ENCODE measurements at regions not wholly inside any gene's neighbourhood (a gene's known extent, or its start where the extent isn't known, plus 50 kb on each side); places are given as distances from the start of the nearest gene placed in this dataset.
"Not testable (repeated sequence)": the region's sequence is repeated elsewhere in the genome, so short reads cannot be mapped to it uniquely, and the experiment has no call there.

GRCh38 chr9:25078202-25078601 lies 532.5 kb upstream of the IZUMO3 start:
- no peak for ATAC-seq (ENCODE audit: low FRiP score in 2 of 2)
- WGBS, 2 donors, result 78 to 84% methylated on average over 3 of the region's 3 CpGs
- no peak for TF ChIP-seq EP300 (IDR thresholded peaks at IDR 0.05)
- no peak for TF ChIP-seq POLR2AphosphoS5 (IDR thresholded peaks at IDR 0.05)
- no peak for TF ChIP-seq CTCF (IDR thresholded peaks at IDR 0.05)
- no peak for TF ChIP-seq POLR2A (IDR thresholded peaks at IDR 0.05)

DNA sequence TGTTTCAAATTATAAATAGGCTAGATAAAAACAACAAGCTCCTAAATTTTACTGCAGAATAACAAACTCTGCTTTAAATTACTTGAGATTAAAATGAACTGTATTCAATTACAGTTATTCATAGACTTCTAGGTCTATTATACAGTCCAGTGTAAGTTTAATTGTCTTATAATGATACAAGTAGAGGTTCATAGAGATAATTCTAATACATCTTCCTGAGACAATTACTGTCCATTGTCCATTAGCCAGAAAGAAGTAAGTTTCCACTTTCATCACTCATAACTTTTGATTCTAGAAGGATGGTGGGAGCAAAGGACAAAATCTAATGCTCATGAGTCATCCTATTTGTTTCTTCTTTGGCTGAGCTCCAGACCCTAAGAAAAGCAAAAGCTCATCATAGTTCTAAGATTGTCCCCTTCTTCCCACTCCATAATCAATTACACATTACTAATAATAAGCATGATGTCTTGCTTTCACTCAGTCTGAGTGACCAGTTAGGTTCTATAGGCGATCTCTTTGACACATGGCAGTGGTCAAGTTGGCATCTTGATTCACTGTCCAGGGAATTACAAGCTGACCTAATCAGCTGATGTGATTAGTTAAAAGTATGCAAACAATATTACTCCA lies 502.5 kb upstream of the IZUMO3 start:
- ATAC-seq (ENCODE audit: low FRiP score in 2 of 2) (no peak), DNase-seq (no peak)
- H3K4me3 ChIP-seq, result no peak overlapping the region
- H3K36me3 ChIP-seq, result no peaks in the 10 kb centered on the region
- 81 to 83% methylated on average over 1 of the region's 1 CpG for WGBS, 2 donors
- H3K4me1 ChIP-seq, result no peaks in the 10 kb centered on the region
- TF ChIP-seq CTCF (IDR thresholded peaks at IDR 0.05), result no peak
- TF ChIP-seq EP300 (IDR thresholded peaks at IDR 0.05), result no peak
- TF ChIP-seq POLR2AphosphoS5 (IDR thresholded peaks at IDR 0.05), result no peak
- TF ChIP-seq POLR2A (IDR thresholded peaks at IDR 0.05), result no peak
- no peak overlapping the region for H3K27ac ChIP-seq
- H3K27me3 ChIP-seq, result no peaks in the 10 kb centered on the region
- H3K9me3 ChIP-seq, result peaks cover 0 to 5% (median 0%) of the 10 kb centered on the region in 4 donors

More at GRCh38 chr9:25078202-25078601, 532.5 kb upstream of the IZUMO3 start:
- no peak for DNase-seq
- no peaks in the 10 kb centered on the region for H3K27me3 ChIP-seq
- H3K9me3 ChIP-seq, result no peaks in the 10 kb centered on the region
- H3K4me1 ChIP-seq, result no peaks in the 10 kb centered on the region
- no peak overlapping the region for H3K4me3 ChIP-seq
- H3K36me3 ChIP-seq, result no peaks in the 10 kb centered on the region
- no peak overlapping the region for H3K27ac ChIP-seq

- peak in 1 of 2 donors; percentile 2 for DNase-seq
- H3K27ac ChIP-seq; ATAC-seq (ENCODE audit: low FRiP score in 2 of 2); H3K4me3 ChIP-seq; H3K36me3 ChIP-seq; H3K4me1 ChIP-seq; H3K9me3 ChIP-seq; H3K27me3 ChIP-seq: not testable (repeated sequence)
- WGBS, 2 donors, result 53 to 77% methylated on average over 3 to 8 of the region's 8 CpGs
These were observed 499.8 kb upstream of the IZUMO3 start for GRCh38 chr9:25045469-25045868.

- WGBS, 2 donors, result 89 to 91% methylated on average over 2 of the region's 2 CpGs
- TF ChIP-seq POLR2A (IDR thresholded peaks at IDR 0.05) (no peak), POLR2AphosphoS5 (IDR thresholded peaks at IDR 0.05) (no peak), EP300 (IDR thresholded peaks at IDR 0.05) (no peak), CTCF (IDR thresholded peaks at IDR 0.05) (no peak)
- H3K27ac ChIP-seq, result no peak overlapping the region
- H3K4me3 ChIP-seq, result no peak overlapping the region
- ATAC-seq (ENCODE audit: low FRiP score in 2 of 2) (no peak), DNase-seq (no peak)
- no peaks in the 10 kb centered on the region for H3K36me3 ChIP-seq
- no peaks in the 10 kb centered on the region for H3K4me1 ChIP-seq
- no peaks in the 10 kb centered on the region for H3K9me3 ChIP-seq
- H3K27me3 ChIP-seq, result no peaks in the 10 kb centered on the region
These were observed 484.0 kb upstream of the IZUMO3 start for GRCh38 chr9:25029743-25030142.

- H3K9me3 ChIP-seq, result no peaks in the 10 kb centered on the region
- no peaks in the 10 kb centered on the region for H3K27me3 ChIP-seq
- H3K4me3 ChIP-seq, result no peak overlapping the region
- WGBS, 2 donors, result 85% methylated on average over 7 to 9 of the region's 9 CpGs
- no peaks in the 10 kb centered on the region for H3K4me1 ChIP-seq
- no peaks in the 10 kb centered on the region for H3K36me3 ChIP-seq
- DNase-seq (no peak), ATAC-seq (ENCODE audit: low FRiP score in 2 of 2) (no peak)
- no peak overlapping the region for H3K27ac ChIP-seq
- TF ChIP-seq CTCF (IDR thresholded peaks at IDR 0.05) (no peak), EP300 (IDR thresholded peaks at IDR 0.05) (no peak), POLR2AphosphoS5 (IDR thresholded peaks at IDR 0.05) (no peak), POLR2A (IDR thresholded peaks at IDR 0.05) (no peak)
These were observed 480.0 kb upstream of the IZUMO3 start for GRCh38 chr9:25025686-25026085.
